Right lobe of liver (tissue), 6 donors: ENCODE measurements at regions not wholly inside any gene's neighbourhood (a gene's known extent, or its start where the extent isn't known, plus 50 kb on each side); places are given as distances from the start of the nearest gene placed in this dataset.

Experiments
- ATAC-seq, 4 donors: fragments of 200-7000 bp; cut with Tn5 transposase; one replicate each; pipeline ENCODE4 v1.9.1; 2020; ENCODE audit warnings: mild to moderate bottlenecking in 4 of 4, moderate library complexity in 4 of 4
- DNase-seq, 3 donors: peaks; one replicate each; pipeline ENCODE4 v3.0.0-alpha.2; 2020
- H3K27ac ChIP-seq, 3 donors: fragments of 200-600 bp; one replicate each; pipeline ENCODE4 v1.8.0; 2022
- H3K27me3 ChIP-seq, 2 donors: fragments of 200-600 bp; one replicate each; pipeline ENCODE4 v1.8.0; 2022
- H3K36me3 ChIP-seq, 4 donors: fragments of 200-600 bp; sonication (generic) in 1 of 4; one replicate each; pipeline versions ENCODE4 v1.5.1 to v1.8.0; 2017 to 2022; ENCODE audit warnings: control low read depth in 1 of 4
- H3K4me1 ChIP-seq, 4 donors: fragments of 200-600 bp; sonication (generic) in 1 of 4; one replicate each; pipeline versions ENCODE4 v1.5.1 to v1.8.0; 2017 to 2022; ENCODE audit warnings: control low read depth in 1 of 4
- H3K4me3 ChIP-seq, 3 donors: fragments of 200-600 bp; one replicate each; pipeline ENCODE4 v1.8.0; 2022
- H3K9me3 ChIP-seq, 4 donors: fragments of 200-600 bp; sonication (generic) in 1 of 4; one replicate each; pipeline versions ENCODE4 v1.5.1 to v1.8.0; 2017 to 2022; ENCODE audit warnings: control low read depth in 1 of 4
- POLR2A ChIP-seq: fragments of 450-650 bp; IDR thresholded peaks from one replicate; pipeline ENCODE4 v1.6.1; 2017; ENCODE audit warnings: antibody characterized with exemption, mild to moderate bottlenecking
- WGBS: methylation state at CpG from one replicate; pipeline ENCODE4 v1.1.6; 2018; ENCODE audit warnings: low coverage, low lambda C conversion rate; ENCODE audit not compliant: insufficient coverage; ENCODE audit errors: missing lambda C conversion rate; 5-methylcytosine and 5-hydroxymethylcytosine counted together
- intact Hi-C, 2 donors: fragments of 100-400 bp; cut with DNase I; formaldehyde crosslinking; loops; one replicate each; pipeline versions ENCODE4 v1.11.2 to v1.14.1; 2022
- TF ChIP-seq, protein P1 (sequence below), 4 donors: fragments of 200-600 bp in 3 of 4; fragments of 450-650 bp in 1 of 4; IDR thresholded peaks; one replicate each; pipeline versions ENCODE4 v1.5.1 to v1.8.0; 2016 to 2022; ENCODE audit warnings: antibody characterized with exemption in 4 of 4, mild to moderate bottlenecking in 2 of 4
- donor health status: DM: no; HTN: yes; CAD: no.
- donor health status: DM: no; HTN: no; CAD: no.
- donor health status: DM: no; HTN: no; CAD: no.
- donor health status: DM: no; HTN: yes; CAD: no.
- donor health status: DM: no; HTN: yes; CAD: no.

GRCh38 chr12:90816353-90817089 lies 138.5 kb downstream of the CCER1 start:
- DNase-seq = no peak
- no peaks in the 10 kb centered on the region for H3K27me3 ChIP-seq
- no peaks in the 10 kb centered on the region for H3K4me1 ChIP-seq
- H3K36me3 ChIP-seq = no peaks in the 10 kb centered on the region
- intact Hi-C loops = no loop called here
- no peak overlapping the region for H3K27ac ChIP-seq
- H3K4me3 ChIP-seq = no peak overlapping the region
- ATAC-seq = no peak
- H3K9me3 ChIP-seq = no peaks in the 10 kb centered on the region
- 67% methylated on average over 3 of the region's 3 CpGs for WGBS
- TF ChIP-seq POLR2A = no peak
- TF ChIP-seq, protein P1, sequence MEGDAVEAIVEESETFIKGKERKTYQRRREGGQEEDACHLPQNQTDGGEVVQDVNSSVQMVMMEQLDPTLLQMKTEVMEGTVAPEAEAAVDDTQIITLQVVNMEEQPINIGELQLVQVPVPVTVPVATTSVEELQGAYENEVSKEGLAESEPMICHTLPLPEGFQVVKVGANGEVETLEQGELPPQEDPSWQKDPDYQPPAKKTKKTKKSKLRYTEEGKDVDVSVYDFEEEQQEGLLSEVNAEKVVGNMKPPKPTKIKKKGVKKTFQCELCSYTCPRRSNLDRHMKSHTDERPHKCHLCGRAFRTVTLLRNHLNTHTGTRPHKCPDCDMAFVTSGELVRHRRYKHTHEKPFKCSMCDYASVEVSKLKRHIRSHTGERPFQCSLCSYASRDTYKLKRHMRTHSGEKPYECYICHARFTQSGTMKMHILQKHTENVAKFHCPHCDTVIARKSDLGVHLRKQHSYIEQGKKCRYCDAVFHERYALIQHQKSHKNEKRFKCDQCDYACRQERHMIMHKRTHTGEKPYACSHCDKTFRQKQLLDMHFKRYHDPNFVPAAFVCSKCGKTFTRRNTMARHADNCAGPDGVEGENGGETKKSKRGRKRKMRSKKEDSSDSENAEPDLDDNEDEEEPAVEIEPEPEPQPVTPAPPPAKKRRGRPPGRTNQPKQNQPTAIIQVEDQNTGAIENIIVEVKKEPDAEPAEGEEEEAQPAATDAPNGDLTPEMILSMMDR (IDR thresholded peaks at IDR 0.05) = no peak

GRCh38 chr12:90809940-90810339 lies 145.0 kb downstream of the CCER1 start:
- H3K4me3 ChIP-seq = no peak overlapping the region
- H3K36me3 ChIP-seq = no peaks in the 10 kb centered on the region
- intact Hi-C loops = no loop called here
- no peaks in the 10 kb centered on the region for H3K4me1 ChIP-seq
- DNase-seq (no peak), ATAC-seq (no peak)
- H3K9me3 ChIP-seq = no peaks in the 10 kb centered on the region
- TF ChIP-seq, protein P1 (IDR thresholded peaks at IDR 0.05) = no peak
- no peak for TF ChIP-seq POLR2A
- H3K27ac ChIP-seq = no peak overlapping the region
- no peaks in the 10 kb centered on the region for H3K27me3 ChIP-seq
- 9% methylated on average over 1 of the region's 1 CpG for WGBS

GRCh38 chr12:90808568-90808967 lies 146.4 kb downstream of the CCER1 start:
- Histone ChIP-seq H3K27ac (no peak overlapping the region), H3K4me3 (no peak overlapping the region), H3K4me1 (no peaks in the 10 kb centered on the region), H3K9me3 (no peaks in the 10 kb centered on the region), H3K27me3 (no peaks in the 10 kb centered on the region), H3K36me3 (no peaks in the 10 kb centered on the region)
- 76% methylated on average over 3 of the region's 3 CpGs for WGBS
- intact Hi-C loops = no loop called here
- TF ChIP-seq POLR2A = no peak
- TF ChIP-seq, protein P1 (IDR thresholded peaks at IDR 0.05) = no peak
- ATAC-seq (no peak), DNase-seq (no peak)

- H3K4me3 ChIP-seq = no peak overlapping the region
- no peak for DNase-seq
- no peaks in the 10 kb centered on the region for H3K27me3 ChIP-seq
- no peaks in the 10 kb centered on the region for H3K36me3 ChIP-seq
- TF ChIP-seq, protein P1 (IDR thresholded peaks at IDR 0.05) = no peak
- no peak for TF ChIP-seq POLR2A
- no peaks in the 10 kb centered on the region for H3K9me3 ChIP-seq
- no peaks in the 10 kb centered on the region for H3K4me1 ChIP-seq
- no peak overlapping the region for H3K27ac ChIP-seq
- peak; percentile 59 to 81 (median 70) for ATAC-seq
- WGBS = 52% methylated on average over 6 of the region's 6 CpGs
- intact Hi-C loops = no loop called here
Observed at GRCh38 chr12:90802727-90803126, 152.2 kb downstream of the CCER1 start.
